Esophagus squamous epithelium (tissue), 5 donors: ENCODE measurements at regions not wholly inside any gene's neighbourhood (a gene's known extent, or its start where the extent isn't known, plus 50 kb on each side); places are given as distances from the start of the nearest gene placed in this dataset.

Source experiments
- DNase-seq: peaks from one replicate; lab custom pipeline; 2025; lab: John Stamatoyannopoulos, UW
- H3K27ac ChIP-seq, 4 donors: fragments of 200-600 bp; sonication (generic); one replicate each; pipeline ENCODE4 v1.5.1; 2016 to 2019; ENCODE audit warnings: mild to moderate bottlenecking in 1 of 4
- H3K27me3 ChIP-seq, 4 donors: fragments of 200-600 bp; sonication (generic); 1 replicate in 3 of 4; 2 replicates in 1 of 4; pipeline versions ENCODE4 v1.5.1 to v1.6.0; 2017 to 2021; ENCODE audit warnings: antibody characterized with exemption in 1 of 4
- H3K36me3 ChIP-seq, 3 donors: fragments of 200-600 bp; sonication (generic); one replicate each; pipeline ENCODE4 v1.5.1; 2016 to 2019
- H3K4me1 ChIP-seq, 3 donors: fragments of 200-600 bp; sonication (generic); one replicate each; pipeline ENCODE4 v1.5.1; 2017 to 2019
- H3K4me3 ChIP-seq, 4 donors: fragments of 200-600 bp; sonication (generic); 1 replicate in 3 of 4; 2 replicates in 1 of 4; pipeline ENCODE4 v1.5.1; 2016 to 2019; ENCODE audit warnings: mild to moderate bottlenecking in 2 of 4, moderate library complexity in 1 of 4
- H3K9me3 ChIP-seq, 3 donors: fragments of 200-600 bp; sonication (generic); one replicate each; pipeline ENCODE4 v1.5.1; 2016 to 2019
- POLR2A ChIP-seq, 4 donors: fragments of 450-650 bp; IDR thresholded peaks; one replicate each; pipeline ENCODE4 v1.6.1; 2017; ENCODE audit warnings: antibody characterized with exemption in 4 of 4, mild to moderate bottlenecking in 4 of 4, moderate library complexity in 3 of 4
- WGBS, 2 donors: methylation state at CpG; one replicate each; pipeline ENCODE4 v1.1.5; 2018; 5-methylcytosine and 5-hydroxymethylcytosine counted together
- intact Hi-C: fragments of 100-400 bp; cut with DNase I; formaldehyde crosslinking; loops from one replicate; pipeline ENCODE4 v1.15.0; 2022
- TF ChIP-seq, protein P1 (sequence below), 6 experiments: fragments of 450-650 bp in 4 of 6; fragments of 200-600 bp in 2 of 6; sonication (generic) in 2 of 6; IDR thresholded peaks; one replicate each; pipeline ENCODE4 v1.5.1; 2016 to 2019; ENCODE audit warnings: antibody characterized with exemption in 6 of 6, mild to moderate bottlenecking in 4 of 6, moderate library complexity in 4 of 6
- donor health status: DM: yes; HTN: yes; CAD: no.

DNA sequence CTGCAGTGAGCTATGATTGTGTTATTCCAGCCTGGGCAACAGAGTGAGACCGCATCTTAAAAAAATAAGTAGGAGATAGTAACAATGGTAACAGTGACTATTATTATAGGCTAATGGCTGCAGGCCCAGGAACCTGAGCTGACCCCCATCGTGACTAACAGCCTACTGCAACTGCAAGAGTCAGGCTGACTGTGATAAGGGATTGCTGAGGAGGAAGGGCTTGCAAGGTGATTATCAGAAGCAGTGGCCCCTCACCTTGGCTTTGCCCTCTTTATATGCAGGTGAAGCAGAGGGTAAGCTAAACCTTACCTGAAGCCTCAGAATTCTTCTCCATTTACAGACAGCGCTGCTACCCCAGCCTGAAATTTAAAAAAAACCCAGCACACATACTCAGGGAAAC, 83.9 kb upstream of the SDK1 start:
- H3K27me3 ChIP-seq = no peaks in the 10 kb centered on the region
- H3K36me3 ChIP-seq = no peaks in the 10 kb centered on the region
- TF ChIP-seq, protein P1, sequence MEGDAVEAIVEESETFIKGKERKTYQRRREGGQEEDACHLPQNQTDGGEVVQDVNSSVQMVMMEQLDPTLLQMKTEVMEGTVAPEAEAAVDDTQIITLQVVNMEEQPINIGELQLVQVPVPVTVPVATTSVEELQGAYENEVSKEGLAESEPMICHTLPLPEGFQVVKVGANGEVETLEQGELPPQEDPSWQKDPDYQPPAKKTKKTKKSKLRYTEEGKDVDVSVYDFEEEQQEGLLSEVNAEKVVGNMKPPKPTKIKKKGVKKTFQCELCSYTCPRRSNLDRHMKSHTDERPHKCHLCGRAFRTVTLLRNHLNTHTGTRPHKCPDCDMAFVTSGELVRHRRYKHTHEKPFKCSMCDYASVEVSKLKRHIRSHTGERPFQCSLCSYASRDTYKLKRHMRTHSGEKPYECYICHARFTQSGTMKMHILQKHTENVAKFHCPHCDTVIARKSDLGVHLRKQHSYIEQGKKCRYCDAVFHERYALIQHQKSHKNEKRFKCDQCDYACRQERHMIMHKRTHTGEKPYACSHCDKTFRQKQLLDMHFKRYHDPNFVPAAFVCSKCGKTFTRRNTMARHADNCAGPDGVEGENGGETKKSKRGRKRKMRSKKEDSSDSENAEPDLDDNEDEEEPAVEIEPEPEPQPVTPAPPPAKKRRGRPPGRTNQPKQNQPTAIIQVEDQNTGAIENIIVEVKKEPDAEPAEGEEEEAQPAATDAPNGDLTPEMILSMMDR (IDR thresholded peaks at IDR 0.05) = no peak
- no peak for TF ChIP-seq POLR2A (IDR thresholded peaks at IDR 0.05)
- no peak overlapping the region for H3K4me3 ChIP-seq
- intact Hi-C loops = no loop called here
- 79 to 84% methylated on average over 2 to 3 of the region's 3 CpGs for WGBS, 2 donors
- no peak for DNase-seq
- peaks cover 0 to 32% (median 13%) of the 10 kb centered on the region in 3 donors for H3K4me1 ChIP-seq
- no peak overlapping the region for H3K27ac ChIP-seq
- no peaks in the 10 kb centered on the region for H3K9me3 ChIP-seq

DNA sequence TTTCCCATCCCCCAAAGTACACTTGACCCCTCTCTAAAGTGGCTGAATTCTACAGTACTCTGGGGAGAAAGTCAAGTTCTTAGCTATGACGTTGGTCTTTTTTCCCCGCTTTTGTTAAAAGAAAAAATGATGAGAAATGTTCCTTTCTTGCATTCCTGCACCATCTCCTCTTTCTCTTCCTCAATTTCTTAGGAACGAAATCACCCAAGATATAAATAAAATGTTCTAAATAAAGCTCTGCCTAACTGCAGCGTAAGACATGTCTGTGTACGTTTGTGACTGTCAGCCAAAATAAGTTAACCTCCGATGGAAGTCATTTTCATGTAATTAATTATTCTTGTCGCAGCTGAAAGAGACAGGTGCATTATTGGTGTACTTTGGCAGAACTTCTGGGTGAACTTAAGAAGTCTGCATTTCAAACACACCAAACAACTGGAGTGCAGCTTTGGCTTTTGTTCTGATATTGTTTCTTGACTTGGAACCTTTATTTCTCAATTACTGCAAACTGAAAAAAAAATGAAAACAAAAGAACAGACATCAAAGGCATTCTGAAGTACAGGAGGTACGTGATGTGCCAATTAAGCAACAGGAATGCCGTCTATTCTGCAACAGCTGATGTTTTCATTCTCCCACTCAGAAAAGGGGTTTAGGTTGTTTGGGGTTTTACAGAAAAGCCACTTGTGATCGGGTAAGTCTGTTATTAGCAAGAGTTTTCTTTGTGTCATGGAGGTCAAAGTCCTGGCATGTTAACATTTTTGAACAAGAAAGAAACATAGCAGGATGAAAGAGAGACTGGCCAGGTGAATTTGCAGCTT, 82.4 kb upstream of the SDK1 start:
- Histone ChIP-seq H3K4me1 (peaks cover 0 to 32% (median 13%) of the 10 kb centered on the region in 3 donors), H3K9me3 (no peaks in the 10 kb centered on the region), H3K4me3 (no peak overlapping the region), H3K27ac (no peak overlapping the region), H3K36me3 (no peaks in the 10 kb centered on the region), H3K27me3 (no peaks in the 10 kb centered on the region)
- TF ChIP-seq, protein P1 (IDR thresholded peaks at IDR 0.05) = no peak
- TF ChIP-seq POLR2A (IDR thresholded peaks at IDR 0.05) = no peak
- 12 to 14% methylated on average over 10 of the region's 10 CpGs for WGBS, 2 donors
- no peak for DNase-seq
- intact Hi-C loops = no loop called here

DNA sequence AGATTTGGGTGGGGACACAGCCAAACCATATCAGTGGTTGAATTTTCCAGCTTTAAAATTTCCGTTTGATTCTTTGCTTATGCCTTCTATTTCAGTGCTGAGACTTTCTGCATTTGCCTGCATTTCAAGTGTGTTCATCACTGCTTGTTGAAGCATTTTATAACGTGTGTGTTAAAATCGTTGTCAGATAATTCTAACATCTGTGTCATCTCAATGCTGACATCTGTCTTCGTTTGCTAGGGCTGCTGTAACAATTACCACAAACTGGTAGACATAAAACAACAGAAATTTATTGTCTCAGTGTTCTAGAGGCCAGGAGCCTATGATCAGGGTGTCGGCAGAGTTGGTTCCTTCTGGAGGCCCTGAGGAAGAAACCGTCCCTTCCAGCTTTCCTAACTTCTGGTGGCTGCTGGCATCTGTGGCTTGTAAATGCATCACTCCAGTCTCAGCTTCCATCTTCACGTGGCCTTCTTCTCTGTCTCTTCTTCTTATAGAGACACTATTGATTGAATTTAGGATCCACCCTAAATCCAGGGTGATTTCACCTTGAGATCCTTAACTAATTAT, 71.1 kb upstream of the SDK1 start:
- H3K36me3 ChIP-seq = no peaks in the 10 kb centered on the region
- H3K4me3 ChIP-seq = no peak overlapping the region
- no peak overlapping the region for H3K27ac ChIP-seq
- TF ChIP-seq, protein P1 (IDR thresholded peaks at IDR 0.05) = no peak
- TF ChIP-seq POLR2A (IDR thresholded peaks at IDR 0.05) = no peak
- peaks cover 0 to 8% (median 0%) of the 10 kb centered on the region in 4 donors for H3K27me3 ChIP-seq
- no peak for DNase-seq
- no peaks in the 10 kb centered on the region for H3K9me3 ChIP-seq
- intact Hi-C loops = no loop called here
- WGBS, 2 donors = 73 to 76% methylated on average over 7 of the region's 7 CpGs
- no peaks in the 10 kb centered on the region for H3K4me1 ChIP-seq

DNA sequence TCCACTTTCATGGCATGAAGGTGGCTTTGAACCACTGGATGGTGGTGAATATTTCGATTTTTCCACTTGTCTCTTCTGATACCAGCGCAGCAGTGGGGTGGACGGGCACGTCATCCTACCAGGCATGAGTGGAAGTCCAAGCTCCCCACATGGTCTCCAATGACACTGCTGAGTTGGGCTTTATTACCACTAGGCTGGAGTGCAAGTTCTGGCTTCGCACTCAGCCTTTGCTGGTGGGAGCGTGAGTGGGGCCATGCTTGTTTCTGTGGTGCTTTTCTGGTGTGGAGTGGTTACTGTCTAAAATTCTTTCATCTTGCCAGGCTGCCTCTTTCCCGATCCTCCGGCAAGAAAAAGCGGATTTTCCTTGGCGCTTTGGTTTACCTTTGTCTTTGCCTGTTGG, 70.1 kb upstream of the SDK1 start:
- H3K27me3 ChIP-seq = peaks cover 0 to 11% (median 0%) of the 10 kb centered on the region in 4 donors
- H3K4me1 ChIP-seq = no peaks in the 10 kb centered on the region
- no peak overlapping the region for H3K4me3 ChIP-seq
- H3K9me3 ChIP-seq = peaks cover 0 to 2% (median under 1%) of the 10 kb centered on the region in 3 donors
- TF ChIP-seq POLR2A (IDR thresholded peaks at IDR 0.05) = no peak
- TF ChIP-seq, protein P1 (IDR thresholded peaks at IDR 0.05) = no peak
- 85 to 98% methylated on average over 10 of the region's 10 CpGs for WGBS, 2 donors
- intact Hi-C loops = no loop called here
- no peak overlapping the region for H3K27ac ChIP-seq
- no peaks in the 10 kb centered on the region for H3K36me3 ChIP-seq
- no peak for DNase-seq

DNA sequence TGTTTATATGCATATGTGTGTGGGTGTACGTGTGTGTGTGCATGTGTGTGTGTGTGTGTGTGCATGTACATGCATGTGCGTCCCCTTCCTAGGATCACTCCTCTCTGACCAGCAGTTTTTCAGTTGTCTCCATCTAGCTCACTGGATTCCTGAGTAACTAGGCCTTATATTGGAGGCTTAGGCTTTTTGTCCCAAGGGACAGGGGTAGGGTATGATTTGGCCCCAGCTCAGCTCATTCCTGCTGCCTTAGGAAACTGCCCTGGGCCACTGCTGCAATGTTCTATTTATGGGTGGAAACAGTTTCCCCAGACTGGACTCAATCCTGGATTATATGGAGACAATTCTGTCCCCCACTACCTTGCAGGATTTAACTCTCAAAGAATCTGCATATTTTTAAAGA, 68.8 kb upstream of the SDK1 start:
- TF ChIP-seq, protein P1 (IDR thresholded peaks at IDR 0.05) = no peak
- TF ChIP-seq POLR2A (IDR thresholded peaks at IDR 0.05) = no peak
- Histone ChIP-seq H3K36me3 (no peaks in the 10 kb centered on the region), H3K4me3 (no peak overlapping the region), H3K9me3 (peaks cover 0 to 10% (median 6%) of the 10 kb centered on the region in 3 donors), H3K27ac (no peak overlapping the region), H3K27me3 (peaks cover 0 to 11% (median 0%) of the 10 kb centered on the region in 4 donors), H3K4me1 (no peaks in the 10 kb centered on the region)
- intact Hi-C loops = no loop called here
- WGBS, 2 donors = 69 to 72% methylated on average over 2 of the region's 2 CpGs
- DNase-seq = no peak
